ENCODE measurements at regions not wholly inside any gene's neighbourhood (a gene's known extent, or its start where the extent isn't known, plus 50 kb on each side); places are given as distances from the start of the nearest gene placed in this dataset.

GRCh38 chr21:22927469-22927868 lies 1929.3 kb downstream of the NCAM2 start:
- no peak for ATAC-seq
- Mint-ChIP-seq H3K9me3 (peaks cover 9% of the 10 kb centered on the region), H3K27me3 (ENCODE audit: low read depth) (no peaks in the 10 kb centered on the region)

GRCh38 chr21:22941779-22942490 lies 1943.7 kb downstream of the NCAM2 start:
- H3K27me3 Mint-ChIP-seq (ENCODE audit: low read depth), result no peaks in the 10 kb centered on the region
- ATAC-seq (no peak), DNase-seq (no peak)
- no peaks in the 10 kb centered on the region for H3K36me3 Mint-ChIP-seq (ENCODE audit: insufficient read depth)
- H3K9me3 Mint-ChIP-seq, result peaks cover 4% of the 10 kb centered on the region
- no peaks in the 10 kb centered on the region for H3K4me1 Mint-ChIP-seq (ENCODE audit: low read depth)
- H3K4me3 Mint-ChIP-seq, result no peak overlapping the region

More at GRCh38 chr21:22927469-22927868, 1929.3 kb downstream of the NCAM2 start:
- Mint-ChIP-seq H3K4me1 (ENCODE audit: low read depth) (no peaks in the 10 kb centered on the region), H3K36me3 (ENCODE audit: insufficient read depth) (no peaks in the 10 kb centered on the region), H3K4me3 (no peak overlapping the region)
- DNase-seq, result no peak

- H3K4me3 Mint-ChIP-seq, result no peak overlapping the region
Observed at GRCh38 chr21:22955559-22955958, 1957.3 kb downstream of the NCAM2 start.

GRCh38 chr21:22961258-22961657 lies 1963.0 kb downstream of the NCAM2 start:
- no peaks in the 10 kb centered on the region for H3K4me1 Mint-ChIP-seq (ENCODE audit: low read depth)
- no peaks in the 10 kb centered on the region for H3K36me3 Mint-ChIP-seq (ENCODE audit: insufficient read depth)
- DNase-seq (no peak), ATAC-seq (no peak)
- peaks cover 4% of the 10 kb centered on the region for H3K9me3 Mint-ChIP-seq
- no peaks in the 10 kb centered on the region for H3K27me3 Mint-ChIP-seq (ENCODE audit: low read depth)
- H3K4me3 Mint-ChIP-seq, result no peak overlapping the region

More at GRCh38 chr21:22955559-22955958, 1957.3 kb downstream of the NCAM2 start:
- no peak for ATAC-seq
- Mint-ChIP-seq H3K4me1 (ENCODE audit: low read depth) (no peaks in the 10 kb centered on the region), H3K27me3 (ENCODE audit: low read depth) (no peaks in the 10 kb centered on the region), H3K9me3 (peaks cover 4% of the 10 kb centered on the region), H3K36me3 (ENCODE audit: insufficient read depth) (no peaks in the 10 kb centered on the region)
- DNase-seq, result no peak

GRCh38 chr21:22965455-22966135 lies 1967.4 kb downstream of the NCAM2 start:
- Mint-ChIP-seq H3K4me1 (ENCODE audit: low read depth) (no peaks in the 10 kb centered on the region), H3K27me3 (ENCODE audit: low read depth) (no peaks in the 10 kb centered on the region), H3K9me3 (no peaks in the 10 kb centered on the region), H3K4me3 (no peak overlapping the region), H3K36me3 (ENCODE audit: insufficient read depth) (no peaks in the 10 kb centered on the region)
- ATAC-seq, result no peak
- DNase-seq, result no peak

GRCh38 chr21:22981819-22982218 lies 1983.6 kb downstream of the NCAM2 start:
- Mint-ChIP-seq H3K4me1 (ENCODE audit: low read depth) (no peaks in the 10 kb centered on the region), H3K27me3 (ENCODE audit: low read depth) (no peaks in the 10 kb centered on the region), H3K9me3 (peaks cover 3% of the 10 kb centered on the region), H3K4me3 (no peak overlapping the region), H3K36me3 (ENCODE audit: insufficient read depth) (no peaks in the 10 kb centered on the region)
- ATAC-seq (no peak), DNase-seq (no peak)

GRCh38 chr21:22993144-22993543 lies 1994.9 kb downstream of the NCAM2 start:
- no peak overlapping the region for H3K4me3 Mint-ChIP-seq
- no peaks in the 10 kb centered on the region for H3K36me3 Mint-ChIP-seq (ENCODE audit: insufficient read depth)
- H3K9me3 Mint-ChIP-seq, result peaks cover 20% of the 10 kb centered on the region
- ATAC-seq (no peak), DNase-seq (no peak)
- no peaks in the 10 kb centered on the region for H3K27me3 Mint-ChIP-seq (ENCODE audit: low read depth)
- H3K4me1 Mint-ChIP-seq (ENCODE audit: low read depth), result no peaks in the 10 kb centered on the region

- H3K4me3 Mint-ChIP-seq, result no peak overlapping the region
- no peak for DNase-seq
- H3K27me3 Mint-ChIP-seq (ENCODE audit: low read depth), result no peaks in the 10 kb centered on the region
- peaks cover 19% of the 10 kb centered on the region for H3K9me3 Mint-ChIP-seq
- no peaks in the 10 kb centered on the region for H3K36me3 Mint-ChIP-seq (ENCODE audit: insufficient read depth)
- H3K4me1 Mint-ChIP-seq (ENCODE audit: low read depth), result no peaks in the 10 kb centered on the region
- no peak for ATAC-seq
Observed at GRCh38 chr21:22993822-22994574, 1995.8 kb downstream of the NCAM2 start.

- no peak for ATAC-seq
- H3K9me3 Mint-ChIP-seq, result peaks cover 4% of the 10 kb centered on the region
- H3K4me1 Mint-ChIP-seq (ENCODE audit: low read depth), result no peaks in the 10 kb centered on the region
- H3K36me3 Mint-ChIP-seq (ENCODE audit: insufficient read depth), result no peaks in the 10 kb centered on the region
- DNase-seq, result no peak
- H3K4me3 Mint-ChIP-seq, result no peak overlapping the region
- H3K27me3 Mint-ChIP-seq (ENCODE audit: low read depth), result no peaks in the 10 kb centered on the region
Observed at GRCh38 chr21:23003951-23004350, 2005.7 kb downstream of the NCAM2 start.

GRCh38 chr21:23008601-23009202 lies 2010.5 kb downstream of the NCAM2 start:
- DNase-seq (no peak), ATAC-seq (no peak)
- Mint-ChIP-seq H3K9me3 (peaks cover 4% of the 10 kb centered on the region), H3K27me3 (ENCODE audit: low read depth) (no peaks in the 10 kb centered on the region), H3K36me3 (ENCODE audit: insufficient read depth) (no peaks in the 10 kb centered on the region), H3K4me1 (ENCODE audit: low read depth) (no peaks in the 10 kb centered on the region), H3K4me3 (no peak overlapping the region)

GRCh38 chr21:23009360-23009759 lies 2011.2 kb downstream of the NCAM2 start:
- Mint-ChIP-seq H3K9me3 (peaks cover under 1% of the 10 kb centered on the region), H3K27me3 (ENCODE audit: low read depth) (no peaks in the 10 kb centered on the region), H3K4me1 (ENCODE audit: low read depth) (no peaks in the 10 kb centered on the region), H3K36me3 (ENCODE audit: insufficient read depth) (no peaks in the 10 kb centered on the region), H3K4me3 (no peak overlapping the region)
- no peak for ATAC-seq
- no peak for DNase-seq

GRCh38 chr21:23014021-23014420 lies 2015.8 kb downstream of the NCAM2 start:
- Mint-ChIP-seq H3K4me1 (ENCODE audit: low read depth) (no peaks in the 10 kb centered on the region), H3K27me3 (ENCODE audit: low read depth) (no peaks in the 10 kb centered on the region), H3K36me3 (ENCODE audit: insufficient read depth) (no peaks in the 10 kb centered on the region), H3K9me3 (peaks cover 10% of the 10 kb centered on the region), H3K4me3 (no peak overlapping the region)
- ATAC-seq, result no peak
- no peak for DNase-seq

GRCh38 chr21:23016617-23017016 lies 2018.4 kb downstream of the NCAM2 start:
- no peak overlapping the region for H3K4me3 Mint-ChIP-seq
- H3K36me3 Mint-ChIP-seq (ENCODE audit: insufficient read depth), result no peaks in the 10 kb centered on the region
- DNase-seq (no peak), ATAC-seq (no peak)
- no peaks in the 10 kb centered on the region for H3K4me1 Mint-ChIP-seq (ENCODE audit: low read depth)
- peaks cover 17% of the 10 kb centered on the region for H3K9me3 Mint-ChIP-seq
- H3K27me3 Mint-ChIP-seq (ENCODE audit: low read depth), result no peaks in the 10 kb centered on the region

GRCh38 chr21:23017989-23018388 lies 2019.8 kb downstream of the NCAM2 start:
- no peak overlapping the region for H3K4me3 Mint-ChIP-seq
- no peaks in the 10 kb centered on the region for H3K27me3 Mint-ChIP-seq (ENCODE audit: low read depth)
- no peaks in the 10 kb centered on the region for H3K36me3 Mint-ChIP-seq (ENCODE audit: insufficient read depth)
- no peak for DNase-seq
- no peak for ATAC-seq
- H3K9me3 Mint-ChIP-seq, result peaks cover 20% of the 10 kb centered on the region
- H3K4me1 Mint-ChIP-seq (ENCODE audit: low read depth), result no peaks in the 10 kb centered on the region

Data from activated T-cell treated with anti-CD3 and anti-CD28 coated beads, Interleukin-2, amount 50 U/mL, for 4 hours (primary cell).